OCI-LY3 (cell line): ENCODE measurements at regions not wholly inside any gene's neighbourhood (a gene's known extent, or its start where the extent isn't known, plus 50 kb on each side); places are given as distances from the start of the nearest gene placed in this dataset.

Experiments
- H2AFZ ChIP-seq: fragments of 200-600, 300-600 bp; shearing (Covaris generic); 2 replicates; pipeline ENCODE4 v1.6.0; 2014; ENCODE audit warnings: antibody characterized with exemption, low read depth, low read length
- H3K27ac ChIP-seq: fragments of 200-600, 300-600 bp; sonication (generic); 2 replicates; pipeline ENCODE4 v1.5.1; 2014; ENCODE audit warnings: mild to moderate bottlenecking, low read length, moderate library complexity, mixed read lengths
- H3K27me3 ChIP-seq: fragments of 200-600, 300-600 bp; sonication (generic); 2 replicates; pipeline ENCODE4 v1.6.1; 2014; ENCODE audit warnings: low read depth, low read length, mixed read lengths
- H3K36me3 ChIP-seq: fragments of 200-600, 300-600 bp; sonication (generic); replicated peaks from 2 replicates; pipeline ENCODE3; 2014; ENCODE audit warnings: low read depth, low read length, mixed read lengths
- H3K4me1 ChIP-seq: fragments of 300-600, 200-600 bp; sonication (generic); 2 replicates; pipeline ENCODE4 v1.6.1; 2014; ENCODE audit warnings: low read length, mixed read lengths
- H3K4me2 ChIP-seq: fragments of 200-600, 300-600 bp; sonication (generic); 2 replicates; pipeline ENCODE4 v1.6.1; 2014; ENCODE audit warnings: low read length, mixed read lengths
- H3K4me3 ChIP-seq: fragments of 300-600, 200-600 bp; sonication (generic); 2 replicates; pipeline ENCODE4 v1.5.1; 2014; ENCODE audit warnings: antibody characterized with exemption, mild to moderate bottlenecking, low read length, moderate library complexity
- H3K79me2 ChIP-seq: fragments of 300-600, 200-600 bp; shearing (Covaris generic); 2 replicates; pipeline ENCODE4 v1.6.1; 2014; ENCODE audit warnings: mild to moderate bottlenecking, low read length, mixed read lengths
- H3K9ac ChIP-seq: fragments of 300-600, 200-600 bp; shearing (Covaris generic); 2 replicates; pipeline ENCODE4 v1.6.0; 2014; ENCODE audit warnings: mild to moderate bottlenecking, low read length, moderate library complexity
- H3K9me3 ChIP-seq: fragments of 200-600, 300-600 bp; shearing (Covaris generic); 2 replicates; pipeline ENCODE4 v1.6.1; 2014; ENCODE audit warnings: low read length, mixed read lengths; ENCODE audit not compliant: insufficient read depth
- H4K20me1 ChIP-seq: fragments of 200-600, 300-600 bp; sonication (generic); 2 replicates; pipeline ENCODE4 v1.6.1; 2016; ENCODE audit warnings: low read length, mixed read lengths; ENCODE audit not compliant: insufficient read depth
- EZH2phosphoT487 ChIP-seq: fragments of 200-600 bp; shearing (Covaris generic); IDR thresholded peaks from 2 replicates; pipeline ENCODE4 v1.6.1; 2018; ENCODE audit warnings: antibody characterized with exemption, mixed run types, low read depth
- TF ChIP-seq, protein P1 (sequence below): fragments of 200-600, 300-600 bp; sonication (generic); IDR thresholded peaks from 2 replicates; pipeline ENCODE4 v1.5.1; 2014; ENCODE audit warnings: antibody characterized with exemption, low read length, low read depth

DNA sequence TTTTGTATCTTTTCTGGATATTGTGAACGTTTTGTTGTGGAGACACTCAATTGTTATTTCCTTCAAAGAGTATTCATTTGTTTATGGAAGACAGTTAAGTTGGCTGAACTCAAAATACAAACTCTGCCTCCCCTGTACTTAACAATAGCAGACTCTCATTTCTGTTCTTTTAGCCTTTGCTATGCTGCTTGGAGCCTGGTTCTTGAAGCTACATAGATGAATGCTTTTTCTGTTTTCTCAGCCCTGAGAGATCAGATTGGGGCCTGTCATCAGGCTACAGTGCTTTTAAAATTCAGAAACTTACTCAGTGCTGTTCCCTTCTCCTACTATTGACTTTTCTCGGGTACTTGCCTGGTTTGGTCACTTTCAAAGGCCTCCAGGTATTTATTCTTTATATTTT lies 215.7 kb upstream of the LYPLAL1 start:
- H3K4me1 ChIP-seq = no peaks in the 10 kb centered on the region
- no peak overlapping the region for H3K27ac ChIP-seq
- H3K79me2 ChIP-seq = no peaks in the 10 kb centered on the region
- H2AFZ ChIP-seq = no peak overlapping the region
- no peaks in the 10 kb centered on the region for H4K20me1 ChIP-seq
- no peaks in the 10 kb centered on the region for H3K36me3 ChIP-seq
- no peaks in the 10 kb centered on the region for H3K9me3 ChIP-seq
- no peak for TF ChIP-seq EZH2phosphoT487
- TF ChIP-seq, protein P1, sequence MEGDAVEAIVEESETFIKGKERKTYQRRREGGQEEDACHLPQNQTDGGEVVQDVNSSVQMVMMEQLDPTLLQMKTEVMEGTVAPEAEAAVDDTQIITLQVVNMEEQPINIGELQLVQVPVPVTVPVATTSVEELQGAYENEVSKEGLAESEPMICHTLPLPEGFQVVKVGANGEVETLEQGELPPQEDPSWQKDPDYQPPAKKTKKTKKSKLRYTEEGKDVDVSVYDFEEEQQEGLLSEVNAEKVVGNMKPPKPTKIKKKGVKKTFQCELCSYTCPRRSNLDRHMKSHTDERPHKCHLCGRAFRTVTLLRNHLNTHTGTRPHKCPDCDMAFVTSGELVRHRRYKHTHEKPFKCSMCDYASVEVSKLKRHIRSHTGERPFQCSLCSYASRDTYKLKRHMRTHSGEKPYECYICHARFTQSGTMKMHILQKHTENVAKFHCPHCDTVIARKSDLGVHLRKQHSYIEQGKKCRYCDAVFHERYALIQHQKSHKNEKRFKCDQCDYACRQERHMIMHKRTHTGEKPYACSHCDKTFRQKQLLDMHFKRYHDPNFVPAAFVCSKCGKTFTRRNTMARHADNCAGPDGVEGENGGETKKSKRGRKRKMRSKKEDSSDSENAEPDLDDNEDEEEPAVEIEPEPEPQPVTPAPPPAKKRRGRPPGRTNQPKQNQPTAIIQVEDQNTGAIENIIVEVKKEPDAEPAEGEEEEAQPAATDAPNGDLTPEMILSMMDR = no peak
- H3K9ac ChIP-seq = no peak overlapping the region
- H3K4me2 ChIP-seq = no peak overlapping the region
- H3K27me3 ChIP-seq = no peaks in the 10 kb centered on the region
- no peak overlapping the region for H3K4me3 ChIP-seq

DNA sequence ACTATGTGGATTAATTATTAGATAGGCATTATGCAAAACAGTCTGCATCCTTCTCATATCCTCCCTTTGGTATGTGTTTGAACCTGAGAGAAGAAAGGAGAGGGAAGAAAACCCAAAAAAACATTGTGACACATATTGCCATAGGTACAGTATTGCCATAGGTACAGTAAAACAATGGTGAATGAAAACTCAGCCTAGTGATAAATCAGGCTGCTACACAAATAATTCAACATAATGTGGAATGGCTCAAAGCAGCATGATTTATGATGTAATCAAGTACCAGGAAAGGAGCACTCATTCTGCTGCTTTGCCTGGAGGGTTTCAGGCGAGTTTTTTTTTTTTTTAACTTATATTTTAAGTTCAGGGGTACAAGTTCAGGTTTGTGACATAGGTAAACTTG lies 213.9 kb upstream of the LYPLAL1 start:
- no peaks in the 10 kb centered on the region for H3K4me1 ChIP-seq
- H3K4me2 ChIP-seq = no peak overlapping the region
- H3K9me3 ChIP-seq = no peaks in the 10 kb centered on the region
- H2AFZ ChIP-seq = no peak overlapping the region
- no peak overlapping the region for H3K27ac ChIP-seq
- no peaks in the 10 kb centered on the region for H4K20me1 ChIP-seq
- no peak for TF ChIP-seq EZH2phosphoT487
- TF ChIP-seq, protein P1 = no peak
- no peaks in the 10 kb centered on the region for H3K36me3 ChIP-seq
- no peak overlapping the region for H3K4me3 ChIP-seq
- no peaks in the 10 kb centered on the region for H3K79me2 ChIP-seq
- H3K9ac ChIP-seq = no peak overlapping the region
- no peaks in the 10 kb centered on the region for H3K27me3 ChIP-seq

DNA sequence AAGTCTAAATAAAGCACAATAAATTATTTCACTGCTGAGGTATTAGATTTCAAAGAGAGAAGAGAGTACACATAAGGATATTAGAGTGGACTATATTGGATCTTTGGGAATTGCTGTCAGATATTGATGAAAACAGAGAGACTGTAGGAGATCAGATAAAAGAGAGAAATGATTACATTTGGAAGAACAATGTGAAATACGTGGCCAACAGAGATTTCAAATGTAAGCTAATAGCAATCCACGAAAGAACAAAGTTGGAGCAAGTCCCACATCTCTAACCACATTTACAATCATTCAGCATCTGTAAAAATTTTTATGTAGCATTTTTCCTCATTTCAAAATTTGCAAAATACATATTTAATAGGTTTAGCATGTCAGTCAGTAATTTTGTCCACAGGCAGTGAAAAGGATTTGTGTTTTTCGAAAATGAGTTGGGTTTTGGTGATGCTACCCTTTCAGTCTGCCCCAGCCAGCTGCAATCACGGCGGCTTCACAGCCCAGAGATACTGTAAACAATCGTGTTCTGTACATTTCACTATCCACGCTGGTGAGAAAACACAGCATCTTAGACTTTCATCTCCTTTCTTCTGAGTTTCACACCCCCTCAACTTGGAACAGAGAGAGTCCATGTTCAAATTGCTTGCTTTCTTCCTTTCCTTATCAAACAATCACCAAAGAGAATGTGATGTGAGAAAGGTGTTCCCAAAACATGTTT lies 209.1 kb upstream of the LYPLAL1 start:
- Histone ChIP-seq H3K4me3 (no peak overlapping the region), H3K79me2 (no peaks in the 10 kb centered on the region), H3K9me3 (no peaks in the 10 kb centered on the region), H3K4me1 (no peaks in the 10 kb centered on the region), H4K20me1 (no peaks in the 10 kb centered on the region), H3K27me3 (no peaks in the 10 kb centered on the region), H3K36me3 (no peaks in the 10 kb centered on the region), H2AFZ (no peak overlapping the region), H3K4me2 (no peak overlapping the region), H3K9ac (no peak overlapping the region), H3K27ac (no peak overlapping the region)
- TF ChIP-seq, protein P1 = no peak
- no peak for TF ChIP-seq EZH2phosphoT487

DNA sequence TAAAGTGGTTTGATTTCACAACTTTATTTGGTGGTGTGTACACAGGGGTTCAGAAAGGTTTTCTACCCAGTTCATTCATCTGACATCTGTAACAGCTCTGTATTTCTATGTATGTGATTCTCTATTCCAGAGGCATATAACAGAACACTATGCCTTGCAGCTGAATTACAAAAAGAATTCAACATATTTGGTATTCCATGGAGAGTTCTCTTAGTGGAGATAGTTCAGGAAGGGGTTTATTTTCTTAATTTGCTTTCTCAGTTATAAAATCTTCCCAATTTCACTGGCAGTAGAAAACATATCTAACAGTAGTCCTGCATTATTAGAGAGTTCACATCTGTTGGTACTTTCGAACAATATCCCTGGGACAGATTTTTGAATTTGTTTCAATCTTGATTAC lies 207.9 kb upstream of the LYPLAL1 start:
- Histone ChIP-seq H4K20me1 (no peaks in the 10 kb centered on the region), H3K79me2 (no peaks in the 10 kb centered on the region), H3K9me3 (no peaks in the 10 kb centered on the region), H3K4me2 (no peak overlapping the region), H3K27ac (no peak overlapping the region), H2AFZ (no peak overlapping the region), H3K4me1 (no peaks in the 10 kb centered on the region), H3K4me3 (no peak overlapping the region), H3K27me3 (no peaks in the 10 kb centered on the region), H3K9ac (no peak overlapping the region), H3K36me3 (no peaks in the 10 kb centered on the region)
- TF ChIP-seq, protein P1 = no peak
- TF ChIP-seq EZH2phosphoT487 = no peak
